Esophagus squamous epithelium (tissue), 4 donors: ENCODE measurements at regions not wholly inside any gene's neighbourhood (a gene's known extent, or its start where the extent isn't known, plus 50 kb on each side); places are given as distances from the start of the nearest gene placed in this dataset.

Experiments
- POLR2A ChIP-seq, 4 donors: fragments of 450-650 bp; IDR thresholded peaks; one replicate each; pipeline ENCODE4 v1.6.1; 2017; ENCODE audit warnings: antibody characterized with exemption in 4 of 4, mild to moderate bottlenecking in 4 of 4, moderate library complexity in 3 of 4
- TF ChIP-seq, protein P1 (sequence below), 6 experiments: fragments of 450-650 bp in 4 of 6; fragments of 200-600 bp in 2 of 6; sonication (generic) in 2 of 6; IDR thresholded peaks; one replicate each; pipeline ENCODE4 v1.5.1; 2016 to 2019; ENCODE audit warnings: antibody characterized with exemption in 6 of 6, mild to moderate bottlenecking in 4 of 6, moderate library complexity in 4 of 6

DNA sequence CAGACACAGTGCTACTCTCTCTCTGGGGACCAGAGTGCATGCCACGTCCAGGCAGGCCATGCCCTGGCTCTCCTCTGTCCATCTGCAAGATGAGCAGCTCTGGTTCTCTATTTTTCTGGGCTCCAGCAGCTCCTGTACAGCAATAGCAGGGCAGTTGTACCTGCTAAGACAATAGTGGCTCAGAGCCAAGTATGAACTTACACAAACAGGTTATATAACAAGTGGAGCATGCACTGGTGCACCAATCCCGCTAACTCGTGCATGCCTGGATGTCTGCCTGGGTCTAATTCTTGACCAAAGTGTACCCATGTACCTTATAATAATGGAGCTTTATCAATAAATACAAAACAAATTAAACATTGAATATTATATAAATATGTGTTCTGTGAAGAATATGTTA is 392.3 kb downstream of the CENPC start:
- no peak for TF ChIP-seq POLR2A (IDR thresholded peaks at IDR 0.05)
- TF ChIP-seq, protein P1, sequence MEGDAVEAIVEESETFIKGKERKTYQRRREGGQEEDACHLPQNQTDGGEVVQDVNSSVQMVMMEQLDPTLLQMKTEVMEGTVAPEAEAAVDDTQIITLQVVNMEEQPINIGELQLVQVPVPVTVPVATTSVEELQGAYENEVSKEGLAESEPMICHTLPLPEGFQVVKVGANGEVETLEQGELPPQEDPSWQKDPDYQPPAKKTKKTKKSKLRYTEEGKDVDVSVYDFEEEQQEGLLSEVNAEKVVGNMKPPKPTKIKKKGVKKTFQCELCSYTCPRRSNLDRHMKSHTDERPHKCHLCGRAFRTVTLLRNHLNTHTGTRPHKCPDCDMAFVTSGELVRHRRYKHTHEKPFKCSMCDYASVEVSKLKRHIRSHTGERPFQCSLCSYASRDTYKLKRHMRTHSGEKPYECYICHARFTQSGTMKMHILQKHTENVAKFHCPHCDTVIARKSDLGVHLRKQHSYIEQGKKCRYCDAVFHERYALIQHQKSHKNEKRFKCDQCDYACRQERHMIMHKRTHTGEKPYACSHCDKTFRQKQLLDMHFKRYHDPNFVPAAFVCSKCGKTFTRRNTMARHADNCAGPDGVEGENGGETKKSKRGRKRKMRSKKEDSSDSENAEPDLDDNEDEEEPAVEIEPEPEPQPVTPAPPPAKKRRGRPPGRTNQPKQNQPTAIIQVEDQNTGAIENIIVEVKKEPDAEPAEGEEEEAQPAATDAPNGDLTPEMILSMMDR (IDR thresholded peaks at IDR 0.05) = no peak
